ENCODE measurements at regions not wholly inside any gene's neighbourhood (a gene's known extent, or its start where the extent isn't known, plus 50 kb on each side); places are given as distances from the start of the nearest gene placed in this dataset.

DNA sequence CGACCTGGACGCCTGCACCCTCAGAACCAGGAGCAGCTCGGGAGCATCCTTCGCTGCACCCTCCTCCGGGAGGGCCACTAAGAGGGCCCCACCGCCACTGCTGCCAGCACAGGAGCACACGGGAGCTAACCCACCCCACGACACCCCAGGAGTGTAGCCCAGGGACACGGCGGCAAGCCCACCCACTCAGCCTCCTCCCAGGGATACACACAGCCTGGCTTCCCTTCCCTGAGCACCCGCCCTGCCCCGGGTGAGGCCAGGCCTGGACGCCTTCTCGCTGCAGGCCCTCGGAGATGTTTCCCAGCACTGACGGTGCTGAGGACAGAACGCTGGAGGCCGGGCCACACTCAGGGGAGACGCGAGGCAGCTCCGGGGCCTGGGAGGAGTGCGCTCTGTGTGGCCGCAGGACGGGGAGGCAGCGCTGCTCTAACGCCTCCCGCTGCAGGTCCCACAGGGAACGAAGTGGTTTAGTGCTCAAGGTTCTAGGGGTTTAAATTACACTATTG, 190.4 kb downstream of the BRD1 start:
- no peak for DNase-seq

- no peak for DNase-seq
Measured at GRCh38 chr22:49636649-49637048, 191.0 kb downstream of the BRD1 start.

GRCh38 chr22:49636214-49636613, 191.5 kb downstream of the BRD1 start:
- DNase-seq = no peak

DNA sequence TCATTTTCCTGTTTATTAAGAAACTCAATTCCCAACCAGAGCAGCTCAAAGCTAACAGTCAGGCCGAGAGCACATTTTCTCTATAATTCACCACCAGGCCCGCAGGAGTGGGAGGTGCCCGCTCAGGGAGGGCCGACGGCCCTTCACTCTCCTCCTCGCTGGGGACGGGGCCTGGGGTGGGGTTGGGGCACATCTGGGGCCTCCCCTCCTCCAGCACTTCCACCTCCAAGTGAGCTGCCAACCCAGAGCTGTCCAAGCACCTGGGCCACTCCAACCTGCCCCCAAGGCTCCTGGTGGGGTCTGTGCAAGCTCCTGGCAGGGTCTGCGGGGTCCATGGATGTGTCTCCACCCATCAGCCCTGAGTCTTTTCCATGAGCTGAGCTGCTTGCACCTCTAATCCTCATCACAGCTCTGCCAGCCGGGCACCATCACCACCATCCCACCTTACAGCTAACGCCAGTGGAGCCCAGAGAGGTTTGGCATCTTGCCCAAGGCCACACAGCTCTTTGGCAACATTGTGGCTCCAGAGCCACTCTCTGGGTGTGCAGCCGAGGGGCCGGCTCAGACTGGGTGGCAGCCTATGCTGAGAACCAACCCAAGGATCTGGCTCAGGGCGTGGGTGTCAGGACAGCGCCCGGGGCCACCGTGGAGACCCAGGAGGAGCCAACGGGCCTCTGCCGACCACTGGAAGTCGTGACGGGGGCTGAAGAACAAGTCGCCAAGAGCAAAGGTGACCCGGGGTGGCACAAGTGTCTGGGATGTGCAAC, 193.5 kb downstream of the BRD1 start:
- no peak for DNase-seq

DNA sequence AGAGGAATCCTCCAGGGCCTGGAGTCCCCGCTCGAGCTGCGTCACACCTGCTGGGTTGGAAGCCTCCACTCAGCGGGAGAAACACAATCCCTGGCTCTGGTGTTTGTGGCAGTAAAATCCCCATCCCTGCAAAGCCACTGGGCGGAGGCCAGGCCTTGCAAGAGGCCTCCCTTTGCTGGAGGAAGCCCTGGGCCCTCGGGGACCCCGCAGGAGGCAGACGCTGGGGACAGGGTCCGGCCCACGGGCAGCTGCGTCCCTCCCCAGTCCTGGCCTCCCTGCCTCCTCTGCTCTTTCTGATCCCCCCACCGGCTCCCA, 194.7 kb downstream of the BRD1 start:
- no peak for DNase-seq

- DNase-seq = peak; percentile 84
Measured at GRCh38 chr22:49632199-49633009, 195.3 kb downstream of the BRD1 start.

GRCh38 chr22:49630448-49630946, 197.2 kb downstream of the BRD1 start:
- DNase-seq = no peak

- no peak for DNase-seq
Measured at GRCh38 chr22:49629586-49630447, 197.9 kb downstream of the BRD1 start.

- no peak for DNase-seq
Measured at GRCh38 chr22:49629261-49629570, 198.5 kb downstream of the BRD1 start.

DNA sequence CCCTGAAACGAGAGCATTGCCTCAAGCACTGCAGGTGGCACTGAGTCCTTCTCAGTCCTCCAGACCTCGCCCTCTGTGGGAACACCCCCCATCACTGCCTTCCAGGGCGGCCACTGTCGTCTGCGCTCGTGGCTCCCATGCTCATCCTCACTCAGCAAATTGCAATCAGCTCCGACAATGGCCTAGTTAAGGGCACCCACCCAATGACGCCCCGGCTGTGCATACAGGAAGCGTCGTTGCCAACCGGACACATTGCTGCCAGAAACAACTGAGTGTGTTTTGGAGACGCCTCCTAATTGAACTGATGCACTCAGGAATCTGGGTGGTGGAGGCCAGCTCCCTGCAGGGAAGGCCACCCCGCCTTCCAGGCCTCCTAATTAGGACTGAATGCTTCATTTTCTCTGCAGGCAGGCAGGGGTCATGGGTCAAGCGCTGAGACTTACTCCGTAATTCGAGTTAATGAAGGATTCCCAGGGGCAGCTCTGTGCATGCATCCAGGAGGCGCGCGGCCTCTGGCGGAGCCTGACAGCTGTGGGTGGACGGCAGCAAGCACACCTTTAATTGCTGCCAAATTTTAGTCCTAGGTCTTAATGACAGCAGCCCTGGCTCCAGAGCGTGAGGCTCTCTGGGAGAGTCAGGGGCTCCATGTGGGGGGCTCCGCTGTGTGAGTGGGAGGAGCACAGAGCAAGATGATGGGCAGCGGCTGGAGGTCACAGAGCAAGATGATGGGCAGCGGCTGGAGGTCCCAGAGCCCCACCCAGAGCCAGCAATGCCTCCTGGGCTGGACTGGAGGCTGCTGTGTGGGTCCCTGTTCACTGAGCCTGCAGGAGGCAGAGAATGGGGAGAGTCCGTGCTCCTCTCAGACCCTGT, 199.0 kb downstream of the BRD1 start:
- no peak for DNase-seq

- no peak for DNase-seq
Measured at GRCh38 chr22:49627217-49628181, 200.2 kb downstream of the BRD1 start.

- no peak for DNase-seq
Measured at GRCh38 chr22:49626361-49627216, 201.1 kb downstream of the BRD1 start.

GRCh38 chr22:49624421-49625177, 203.1 kb downstream of the BRD1 start:
- no peak for DNase-seq

DNA sequence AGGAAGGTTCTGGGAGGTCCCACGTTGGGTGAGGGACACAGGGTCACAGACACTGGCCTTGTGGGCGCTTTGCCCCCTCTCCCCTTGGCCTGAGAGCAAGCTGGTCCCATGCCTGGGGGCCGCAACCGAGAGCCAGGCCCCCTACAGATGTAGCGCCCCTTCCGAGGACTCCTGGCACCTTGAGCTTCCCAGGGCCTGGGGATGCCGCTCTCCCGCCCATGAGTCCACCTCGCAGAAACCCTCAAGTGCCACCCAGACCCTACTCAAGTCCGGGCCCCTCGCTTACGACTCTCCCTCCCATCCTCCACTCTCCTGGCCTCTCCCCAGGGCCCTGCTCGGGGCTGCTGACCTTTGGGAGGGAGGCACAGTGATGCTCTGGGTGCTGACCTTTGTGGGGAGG, 204.0 kb downstream of the BRD1 start:
- no peak for DNase-seq

GRCh38 chr22:49623176-49623575, 204.5 kb downstream of the BRD1 start:
- no peak for DNase-seq

DNA sequence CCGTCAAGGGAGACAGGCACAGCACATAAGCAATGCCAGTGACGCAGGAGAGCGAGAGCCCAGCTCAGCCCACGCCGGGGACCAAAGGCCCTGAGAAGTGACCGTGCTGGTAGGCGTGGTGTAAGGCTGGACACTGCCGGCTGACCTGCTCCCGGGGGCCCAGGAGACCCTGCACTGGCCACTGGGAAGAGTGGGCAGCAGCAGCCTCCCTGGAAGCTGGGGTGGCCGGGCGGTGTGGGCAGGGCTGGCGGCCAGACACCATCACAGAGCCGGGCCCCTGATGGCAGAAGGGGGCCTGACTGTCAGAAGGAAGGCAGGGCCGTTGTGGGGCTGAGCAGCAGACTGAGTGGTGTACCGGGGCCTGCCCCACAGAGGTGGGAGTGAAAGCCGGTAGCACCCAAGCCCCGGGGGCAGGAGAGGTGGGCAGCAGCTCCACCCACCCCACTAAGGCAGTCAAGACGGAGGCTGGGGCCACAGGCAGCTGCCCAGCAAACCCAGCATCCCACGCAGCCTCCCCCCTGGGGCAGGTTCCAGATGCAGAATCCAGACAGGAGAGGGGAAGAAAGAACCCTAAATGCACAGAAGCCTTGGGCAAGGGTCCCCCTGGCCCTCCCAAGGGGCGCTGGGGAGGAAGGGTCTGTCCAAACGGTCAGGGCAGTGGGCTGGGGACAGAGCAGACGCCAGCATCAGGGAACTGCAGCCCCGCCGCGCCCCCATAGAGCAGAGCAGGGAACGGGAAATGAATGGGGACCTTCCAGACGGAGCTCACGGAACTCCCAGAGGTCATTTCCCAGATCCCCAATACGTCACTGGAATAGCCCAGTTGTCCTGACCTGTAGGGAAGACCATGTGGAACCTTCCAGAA, 205.2 kb downstream of the BRD1 start:
- DNase-seq = no peak

- DNase-seq = no peak
Measured at GRCh38 chr22:49621601-49622210, 206.0 kb downstream of the BRD1 start.

GRCh38 chr22:49620666-49621065, 207.0 kb downstream of the BRD1 start:
- no peak for DNase-seq

All from 8988T (cell line).